ENCODE measurements at regions not wholly inside any gene's neighbourhood (a gene's known extent, or its start where the extent isn't known, plus 50 kb on each side); places are given as distances from the start of the nearest gene placed in this dataset.

GRCh38 chr9:79501546-79501945 is 70.2 kb upstream of the TLE4 start:
- no peaks in the 10 kb centered on the region for H3K27me3 ChIP-seq (ENCODE audit: low read depth, low read length)
- H4K20me1 ChIP-seq (ENCODE audit: insufficient read depth, low read length): no peaks in the 10 kb centered on the region
- no peaks in the 10 kb centered on the region for H3K79me2 ChIP-seq (ENCODE audit: low read length)
- no peak overlapping the region for H3K4me2 ChIP-seq (ENCODE audit: low read length)
- H3K9me3 ChIP-seq (ENCODE audit: insufficient read depth, low read length): no peaks in the 10 kb centered on the region
- H3K36me3 ChIP-seq (replicated peaks; ENCODE audit: low read depth, low read length): no peaks in the 10 kb centered on the region
- TF ChIP-seq CTCF (IDR thresholded peaks at IDR 0.05; ENCODE audit: low read depth, low read length) (no peak), EZH2phosphoT487 (IDR thresholded peaks at IDR 0.05; ENCODE audit: low read depth) (no peak)
- no peak overlapping the region for H2AFZ ChIP-seq (ENCODE audit: low read depth, low read length)
- no peak overlapping the region for H3K27ac ChIP-seq (ENCODE audit: low read length)
- H3K9ac ChIP-seq (ENCODE audit: low read length): no peak overlapping the region
- H3K4me3 ChIP-seq (ENCODE audit: low read length): no peak overlapping the region
- H3K4me1 ChIP-seq (ENCODE audit: low read length): no peaks in the 10 kb centered on the region

- Histone ChIP-seq H3K4me1 (ENCODE audit: low read length) (no peaks in the 10 kb centered on the region), H3K9ac (ENCODE audit: low read length) (no peak overlapping the region), H3K36me3 (replicated peaks; ENCODE audit: low read depth, low read length) (no peaks in the 10 kb centered on the region), H2AFZ (ENCODE audit: low read depth, low read length) (no peak overlapping the region), H3K4me2 (ENCODE audit: low read length) (no peak overlapping the region), H3K4me3 (ENCODE audit: low read length) (no peak overlapping the region), H3K9me3 (ENCODE audit: insufficient read depth, low read length) (no peaks in the 10 kb centered on the region), H3K79me2 (ENCODE audit: low read length) (no peaks in the 10 kb centered on the region), H3K27me3 (ENCODE audit: low read depth, low read length) (no peaks in the 10 kb centered on the region), H3K27ac (ENCODE audit: low read length) (no peak overlapping the region), H4K20me1 (ENCODE audit: insufficient read depth, low read length) (no peaks in the 10 kb centered on the region)
- TF ChIP-seq EZH2phosphoT487 (IDR thresholded peaks at IDR 0.05; ENCODE audit: low read depth): no peak
- TF ChIP-seq CTCF (IDR thresholded peaks at IDR 0.05; ENCODE audit: low read depth, low read length): no peak
Observed at GRCh38 chr9:79507801-79508200, 64.0 kb upstream of the TLE4 start.

- no peaks in the 10 kb centered on the region for H3K4me1 ChIP-seq (ENCODE audit: low read length)
- H3K9ac ChIP-seq (ENCODE audit: low read length): no peak overlapping the region
- H3K27ac ChIP-seq (ENCODE audit: low read length): no peak overlapping the region
- H2AFZ ChIP-seq (ENCODE audit: low read depth, low read length): no peak overlapping the region
- no peak overlapping the region for H3K4me3 ChIP-seq (ENCODE audit: low read length)
- H3K36me3 ChIP-seq (replicated peaks; ENCODE audit: low read depth, low read length): no peaks in the 10 kb centered on the region
- H3K9me3 ChIP-seq (ENCODE audit: insufficient read depth, low read length): no peaks in the 10 kb centered on the region
- no peak overlapping the region for H3K4me2 ChIP-seq (ENCODE audit: low read length)
- TF ChIP-seq EZH2phosphoT487 (IDR thresholded peaks at IDR 0.05; ENCODE audit: low read depth): no peak
- no peak for TF ChIP-seq CTCF (IDR thresholded peaks at IDR 0.05; ENCODE audit: low read depth, low read length)
- no peaks in the 10 kb centered on the region for H3K79me2 ChIP-seq (ENCODE audit: low read length)
- no peaks in the 10 kb centered on the region for H3K27me3 ChIP-seq (ENCODE audit: low read depth, low read length)
- H4K20me1 ChIP-seq (ENCODE audit: insufficient read depth, low read length): no peaks in the 10 kb centered on the region
Observed at GRCh38 chr9:79512251-79512650, 59.5 kb upstream of the TLE4 start.
